ENCODE measurements at regions not wholly inside any gene's neighbourhood (a gene's known extent, or its start where the extent isn't known, plus 50 kb on each side); places are given as distances from the start of the nearest gene placed in this dataset.

DNA sequence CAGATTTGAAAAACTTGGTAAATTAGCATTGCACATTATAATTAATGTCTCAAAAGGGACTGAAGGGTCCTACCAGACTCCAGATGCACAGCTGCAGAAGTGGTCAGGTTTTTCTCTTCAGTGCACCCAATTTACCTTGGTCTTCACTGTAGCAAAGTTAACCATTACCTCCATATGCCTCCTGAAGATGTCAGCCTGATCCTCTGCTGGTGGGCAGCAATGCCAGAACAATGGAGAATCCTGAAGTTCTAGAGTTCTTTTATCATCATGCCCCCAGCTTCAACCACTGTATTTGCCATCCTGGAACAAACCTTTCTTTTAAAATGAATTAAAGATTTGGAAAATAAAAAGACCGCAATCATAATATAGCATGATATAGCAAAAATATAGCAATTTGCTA, 1774.8 kb upstream of the CELF4 start:
- no peaks in the 10 kb centered on the region for H3K79me2 ChIP-seq (ENCODE audit: control insufficient read depth in 1 of 2, insufficient read depth in 2 of 2, low read length in 2 of 2)
- no peak overlapping the region for H2BK120ac ChIP-seq (replicated peaks; ENCODE audit: low read depth, low read length)
- no peak overlapping the region for H4K5ac ChIP-seq (ENCODE audit: insufficient read length, low read depth, low read length)
- no peak for FAIRE-seq
- H2AFZ ChIP-seq (ENCODE audit: low read length), result no peak overlapping the region
- WGBS, 2 experiments (ENCODE audit: extremely low coverage in 1 of 2, insufficient coverage in 1 of 2, insufficient read length in 1 of 2, insufficient replicate concordance in 2 of 2, low coverage in 1 of 2, low lambda C conversion rate in 2 of 2, missing lambda C conversion rate in 1 of 2), result 50% methylated on average over 1 of the region's 1 CpG; no CpG with 5 or more reads in 1 of the 2 experiments
- no peaks in the 10 kb centered on the region for H3K36me3 ChIP-seq (ENCODE audit: control insufficient read depth in 2 of 4, insufficient read depth in 4 of 4, low read length in 3 of 4)
- no peak overlapping the region for H3K23ac ChIP-seq (ENCODE audit: insufficient read length)
- ChIA-PET POLR2A (ENCODE audit: partially characterized antibody) (no interaction called here), CTCF (ENCODE audit: partially characterized antibody) (no interaction called here)
- no peak for DNase-seq (ENCODE audit: low read depth in 1 of 2, low spot score in 2 of 2)
- H2BK15ac ChIP-seq (ENCODE audit: low read length), result no peak overlapping the region
- no peaks in the 10 kb centered on the region for H3K27me3 ChIP-seq (replicated peaks in 1 of 4; ENCODE audit: control insufficient read depth in 3 of 4, extremely low read depth in 1 of 4, insufficient read depth in 3 of 4, low read length in 3 of 4)
- H3K4me2 ChIP-seq (ENCODE audit: insufficient read depth in 1 of 2, low read depth in 2 of 2, low read length in 2 of 2), result no peak overlapping the region
- no peaks in the 10 kb centered on the region for H3K23me2 ChIP-seq (ENCODE audit: low read depth, low read length)
- H2BK12ac ChIP-seq (ENCODE audit: low read depth, low read length), result no peak overlapping the region
- no peak overlapping the region for H4K91ac ChIP-seq (replicated peaks; ENCODE audit: insufficient read length, low read length)
- H3K79me1 ChIP-seq (ENCODE audit: low read depth, low read length), result no peaks in the 10 kb centered on the region
- no peak overlapping the region for H3K4me3 ChIP-seq (ENCODE audit: extremely low read depth in 1 of 4, insufficient read depth in 2 of 4, low read depth in 3 of 4, low read length in 4 of 4)
- no peaks in the 10 kb centered on the region for H4K20me1 ChIP-seq (replicated peaks in 1 of 2; ENCODE audit: control insufficient read depth in 1 of 2, insufficient read depth in 2 of 2, low read length in 2 of 2)
- no peak overlapping the region for H3K18ac ChIP-seq (ENCODE audit: extremely low read depth, low read length)
- H4K8ac ChIP-seq (ENCODE audit: extremely low read depth, insufficient read depth, low read length), result no peak overlapping the region
- no peak overlapping the region for H2AK5ac ChIP-seq (ENCODE audit: low read depth, low read length)
- H2BK20ac ChIP-seq (ENCODE audit: low read length), result no peak overlapping the region
- no peak overlapping the region for H3K4ac ChIP-seq (replicated peaks; ENCODE audit: insufficient read length, low read depth, low read length)
- H2BK5ac ChIP-seq (ENCODE audit: low read depth, low read length), result no peak overlapping the region
- no peak overlapping the region for H3K9ac ChIP-seq (replicated peaks in 1 of 4; ENCODE audit: extremely low read depth in 1 of 4, low read depth in 3 of 4, low read length in 3 of 4)
- H3K14ac ChIP-seq (ENCODE audit: insufficient read length), result no peak overlapping the region
- H3K4me1 ChIP-seq (replicated peaks in 1 of 4; ENCODE audit: control insufficient read depth in 3 of 4, insufficient read depth in 4 of 4, low read length in 3 of 4), result no peaks in the 10 kb centered on the region
- H3K56ac ChIP-seq (replicated peaks; ENCODE audit: insufficient read length, low read depth, low read length), result no peak overlapping the region
- no peak overlapping the region for H3K27ac ChIP-seq (ENCODE audit: low read depth, low read length)
- no peaks in the 10 kb centered on the region for H3K9me3 ChIP-seq (ENCODE audit: insufficient read depth in 2 of 2, low read depth in 1 of 2, low read length in 1 of 2)
- no peak for TF ChIP-seq JUN (IDR thresholded peaks at IDR 0.05; ENCODE audit: low read depth, low read length)
- no peak for TF ChIP-seq CHD2 (IDR thresholded peaks at IDR 0.05; ENCODE audit: low read length)
- TF ChIP-seq ZNF274 (IDR thresholded peaks at IDR 0.05; ENCODE audit: borderline replicate concordance, extremely low read depth, low read length), result no peak
- TF ChIP-seq GTF2F1 (IDR thresholded peaks at IDR 0.05; ENCODE audit: borderline replicate concordance, low read depth, low read length), result no peak
- no peak for TF ChIP-seq TAF1 (IDR thresholded peaks at IDR 0.05; ENCODE audit: low read depth, low read length)
- no peak for TF ChIP-seq HDAC2 (IDR thresholded peaks at IDR 0.05; ENCODE audit: borderline replicate concordance in 1 of 2, low read depth in 2 of 2, low read length in 2 of 2)
- TF ChIP-seq MAFK (IDR thresholded peaks at IDR 0.05; ENCODE audit: low read depth, low read length), result no peak
- no peak for TF ChIP-seq RBBP5 (IDR thresholded peaks at IDR 0.05; ENCODE audit: borderline replicate concordance, low read depth, low read length)
- no peak for TF ChIP-seq SRF (IDR thresholded peaks at IDR 0.05; ENCODE audit: low read depth, low read length)
- TF ChIP-seq RXRA (IDR thresholded peaks at IDR 0.05; ENCODE audit: insufficient read depth, low read depth, low read length), result no peak
- TF ChIP-seq SAP30 (IDR thresholded peaks at IDR 0.05; ENCODE audit: insufficient read depth, insufficient replicate concordance, low read length), result no peak
- no peak for TF ChIP-seq CTBP2 (IDR thresholded peaks at IDR 0.05; ENCODE audit: borderline replicate concordance, insufficient read depth, insufficient read length, low read length)

Measured in H1 (cell line).